Gastrocnemius medialis (tissue), 4 donors: ENCODE measurements at regions not wholly inside any gene's neighbourhood (a gene's known extent, or its start where the extent isn't known, plus 50 kb on each side); places are given as distances from the start of the nearest gene placed in this dataset.

Experiments used
- CTCF ChIP-seq, 5 experiments: fragments of 450-650 bp in 3 of 5; fragments of 200-600 bp in 2 of 5; sonication (generic) in 2 of 5; IDR thresholded peaks in 4 of 5; conservative IDR thresholded peaks in 1 of 5; 1 replicate in 4 of 5; 2 replicates in 1 of 5; pipeline ENCODE4 v1.5.1; 2016 to 2019; ENCODE audit warnings: antibody characterized with exemption in 5 of 5, mild to moderate bottlenecking in 3 of 5, moderate library complexity in 3 of 5
- POLR2A ChIP-seq, 2 donors: fragments of 450-650 bp; IDR thresholded peaks; one replicate each; pipeline ENCODE4 v1.6.1; 2017; ENCODE audit warnings: antibody characterized with exemption in 2 of 2, mild to moderate bottlenecking in 2 of 2, moderate library complexity in 2 of 2

- TF ChIP-seq CTCF (IDR thresholded peaks at IDR 0.05 in 4 of 5, conservative IDR thresholded peaks at IDR 0.05 in 1 of 5), result no peak
- TF ChIP-seq POLR2A (IDR thresholded peaks at IDR 0.05), result no peak
These were observed 571.7 kb downstream of the MMUT start for GRCh38 chr6:48891308-48891707.
